PC-3 (cell line): ENCODE measurements at regions not wholly inside any gene's neighbourhood (a gene's known extent, or its start where the extent isn't known, plus 50 kb on each side); places are given as distances from the start of the nearest gene placed in this dataset.
"Not testable (repeated sequence)": the region's sequence is repeated elsewhere in the genome, so short reads cannot be mapped to it uniquely, and the experiment has no call there.

ENCODE experiments used
- ATAC-seq: fragments of 200-7000 bp; cut with Tn5 transposase; 2 replicates; pipeline ENCODE4 v1.9.1; 2020; ENCODE audit warnings: mild to moderate bottlenecking, moderate library complexity
- BruUV-seq: library from RNA; stranded (reverse); fragments of 400-500 nt; replicated peaks from 2 replicates; lab custom pipeline; 2021; lab: Mats Ljungman, UMichigan
- CTCF ChIA-PET: fragments of 300-600 bp; sonication (Branson Sonifier 250); formaldehyde crosslinking; loops from one replicate; lab custom pipeline; 2022; ENCODE audit warnings: antibody characterized with exemption; lab: Charles Lee
- POLR2A ChIA-PET: fragments of 300-600 bp; sonication (Branson Sonifier 250); formaldehyde crosslinking; loops from one replicate; lab custom pipeline; 2022; ENCODE audit warnings: antibody characterized with exemption; ENCODE audit not compliant: unreplicated experiment; lab: Charles Lee
- DNase-seq: peaks from one replicate; pipeline ENCODE4 v3.0.0-alpha.2; 2015
- H2AFZ ChIP-seq: fragments of 300-600 bp; sonication (generic); 2 replicates; pipeline ENCODE4 v1.6.0; 2016; ENCODE audit warnings: antibody characterized with exemption, low read length
- H3F3A ChIP-seq: fragments of 300-600 bp; sonication (generic); one replicate; pipeline ENCODE4 v1.6.0; 2017; ENCODE audit warnings: antibody characterized with exemption, low read length, control low read depth, mild to moderate bottlenecking; ENCODE audit not compliant: unreplicated experiment
- H3K27ac ChIP-seq: fragments of 300-600 bp; sonication (generic); 2 replicates; pipeline ENCODE4 v1.5.1; 2016; ENCODE audit warnings: mild to moderate bottlenecking, low read length
- H3K27me3 ChIP-seq: fragments of 300-600 bp; sonication (generic); 2 replicates; pipeline ENCODE4 v1.6.1; 2016; ENCODE audit warnings: low read length, mixed read lengths
- H3K36me3 ChIP-seq: fragments of 300-600 bp; sonication (generic); 2 replicates; pipeline ENCODE4 v1.6.1; 2016; ENCODE audit warnings: low read depth, mixed run types, low read length, mixed read lengths
- H3K4me1 ChIP-seq: fragments of 300-600 bp; sonication (generic); 2 replicates; pipeline ENCODE4 v1.5.1; 2016; ENCODE audit warnings: low read length; ENCODE audit not compliant: insufficient read depth
- H3K4me2 ChIP-seq: fragments of 300-600 bp; sonication (generic); 2 replicates; pipeline ENCODE4 v1.6.0; 2016; ENCODE audit warnings: low read length
- H3K4me3 ChIP-seq: fragments of 300-600 bp; sonication (generic); 2 replicates; pipeline ENCODE4 v1.5.1; 2016; ENCODE audit warnings: mild to moderate bottlenecking, low read length, mixed read lengths
- H3K79me2 ChIP-seq: fragments of 300-600 bp; sonication (generic); 2 replicates; pipeline ENCODE4 v1.6.1; 2017; ENCODE audit warnings: low read length, mixed read lengths
- H3K9ac ChIP-seq: fragments of 300-600 bp; sonication (generic); 2 replicates; pipeline ENCODE4 v1.6.0; 2016; ENCODE audit warnings: mild to moderate bottlenecking, low read length
- H3K9me2 ChIP-seq: fragments of 300-600 bp; sonication (generic); replicated peaks from 2 replicates; pipeline ENCODE4 v1.6.1; 2016; ENCODE audit warnings: mixed run types, low read length, mixed read lengths
- H3K9me3 ChIP-seq: fragments of 300-600 bp; sonication (generic); 2 replicates; pipeline ENCODE4 v1.6.1; 2016; ENCODE audit warnings: low read length, mixed read lengths
- H4K20me1 ChIP-seq: fragments of 300-600 bp; sonication (generic); 2 replicates; pipeline ENCODE4 v1.6.1; 2016; ENCODE audit warnings: low read length, mixed read lengths
- CTCF ChIP-seq: fragments of 300-600 bp; sonication (generic); conservative IDR thresholded peaks from 2 replicates; pipeline ENCODE4 v1.5.1; 2017; ENCODE audit warnings: antibody characterized with exemption, low read depth, mild to moderate bottlenecking, low read length
- EZH2 ChIP-seq: fragments of 300-600 bp; sonication (generic); IDR thresholded peaks from one replicate; pipeline ENCODE4 v1.6.1; 2017; ENCODE audit warnings: antibody characterized with exemption, mild to moderate bottlenecking, low read length; ENCODE audit not compliant: unreplicated experiment
- EZH2phosphoT487 ChIP-seq: fragments of 300-600 bp; sonication (generic); IDR thresholded peaks from 2 replicates; pipeline ENCODE4 v1.6.1; 2018; ENCODE audit warnings: mild to moderate bottlenecking, antibody characterized with exemption, low read length, borderline replicate concordance
- intact Hi-C: fragments of 100-400 bp; cut with micrococcal nuclease; formaldehyde crosslinking; loops from 2 replicates; pipeline ENCODE4 v1.9.0; 2023

- no peak overlapping the region for H3K4me3 ChIP-seq
- H3K9me2 ChIP-seq = no peaks in the 10 kb centered on the region
- H3K4me1 ChIP-seq = no peaks in the 10 kb centered on the region
- no peaks in the 10 kb centered on the region for H3F3A ChIP-seq
- ChIA-PET CTCF (no interaction called here), POLR2A (no interaction called here)
- no peaks in the 10 kb centered on the region for H3K79me2 ChIP-seq
- DNase-seq = no peak
- H3K9ac ChIP-seq = no peak overlapping the region
- H3K27ac ChIP-seq = no peak overlapping the region
- H2AFZ ChIP-seq = no peak overlapping the region
- no peaks in the 10 kb centered on the region for H4K20me1 ChIP-seq
- BruUV-seq = no TSS peak
- H3K9me3 ChIP-seq = no peaks in the 10 kb centered on the region
- H3K4me2 ChIP-seq = no peak overlapping the region
- H3K27me3 ChIP-seq = no peaks in the 10 kb centered on the region
- no peak for ATAC-seq
- TF ChIP-seq EZH2 (no peak), EZH2phosphoT487 (no peak), CTCF (no peak)
- intact Hi-C loops = no loop called here
- H3K36me3 ChIP-seq = no peaks in the 10 kb centered on the region
Measured at GRCh38 chr16:51522902-51523301, 371.8 kb upstream of the SALL1 start.

- H3K36me3 ChIP-seq, H3K4me3 ChIP-seq, H3K9ac ChIP-seq, H3K27me3 ChIP-seq, H3K9me3 ChIP-seq, ATAC-seq, H3K27ac ChIP-seq, H3K79me2 ChIP-seq, H4K20me1 ChIP-seq, POLR2A ChIA-PET, H3K4me1 ChIP-seq, BruUV-seq, DNase-seq, H3F3A ChIP-seq, CTCF ChIA-PET, H3K4me2 ChIP-seq, H3K9me2 ChIP-seq, intact Hi-C loops, H2AFZ ChIP-seq: not testable (repeated sequence)
Measured at GRCh38 chr16:51516960-51517359, 365.9 kb upstream of the SALL1 start.

GRCh38 chr16:51510416-51510815 is 359.3 kb upstream of the SALL1 start:
- no peak for TF ChIP-seq EZH2phosphoT487
- TF ChIP-seq EZH2 = no peak
- no peak for TF ChIP-seq CTCF

More at GRCh38 chr16:51510416-51510815, 359.3 kb upstream of the SALL1 start:
- intact Hi-C loops = no loop called here
- no peaks in the 10 kb centered on the region for H3K79me2 ChIP-seq
- ATAC-seq (no peak), DNase-seq (no peak)
- no peaks in the 10 kb centered on the region for H3K4me1 ChIP-seq
- H3K9me2 ChIP-seq = no peaks in the 10 kb centered on the region
- H3K27ac ChIP-seq = no peak overlapping the region
- H3K4me2 ChIP-seq = no peak overlapping the region
- no peak overlapping the region for H2AFZ ChIP-seq
- no peaks in the 10 kb centered on the region for H3F3A ChIP-seq
- BruUV-seq = no TSS peak
- no peaks in the 10 kb centered on the region for H3K9me3 ChIP-seq
- POLR2A ChIA-PET = no interaction called here
- H3K27me3 ChIP-seq = no peaks in the 10 kb centered on the region
- H3K36me3 ChIP-seq = no peaks in the 10 kb centered on the region
- no peak overlapping the region for H3K4me3 ChIP-seq
- H4K20me1 ChIP-seq = no peaks in the 10 kb centered on the region
- CTCF ChIA-PET = no interaction called here
- H3K9ac ChIP-seq = no peak overlapping the region
